IgD-negative memory B cell (primary cell): ENCODE measurements at regions not wholly inside any gene's neighbourhood (a gene's known extent, or its start where the extent isn't known, plus 50 kb on each side); places are given as distances from the start of the nearest gene placed in this dataset.
A peak's percentile ranks its signal among the peaks of the same experiment; 100 is the strongest.

Experiments used
- H3K27ac Mint-ChIP-seq, 3 donors: one replicate each; pipeline ENCODE4 v1.8.0; 2020 to 2022; ENCODE audit warnings: mild to moderate bottlenecking in 3 of 3, mixed read lengths in 3 of 3, moderate library complexity in 1 of 3
- H3K27me3 Mint-ChIP-seq: one replicate; pipeline ENCODE4 v1.8.0; 2021; ENCODE audit warnings: mixed read lengths
- H3K36me3 Mint-ChIP-seq: one replicate; pipeline ENCODE4 v1.8.0; 2020; ENCODE audit warnings: mild to moderate bottlenecking, mixed read lengths
- H3K4me1 Mint-ChIP-seq, 3 donors: one replicate each; pipeline ENCODE4 v1.8.0; 2020 to 2022; ENCODE audit warnings: mixed read lengths in 3 of 3, mild to moderate bottlenecking in 1 of 3
- H3K4me3 Mint-ChIP-seq, 4 donors: one replicate each; pipeline ENCODE4 v1.8.0; 2020 to 2022; ENCODE audit warnings: mild to moderate bottlenecking in 4 of 4, mixed read lengths in 4 of 4, moderate library complexity in 3 of 4
- H3K9me3 Mint-ChIP-seq, 3 donors: one replicate each; pipeline ENCODE4 v1.8.0; 2020 to 2021; ENCODE audit warnings: mixed read lengths in 3 of 3, mild to moderate bottlenecking in 1 of 3

- Mint-ChIP-seq H3K4me3 (no peak overlapping the region), H3K27ac (no peak overlapping the region), H3K27me3 (no peaks in the 10 kb centered on the region), H3K9me3 (peaks cover 4 to 5% (median 4%) of the 10 kb centered on the region in 3 donors), H3K4me1 (peaks cover 0 to 2% (median 0%) of the 10 kb centered on the region in 3 donors), H3K36me3 (no peaks in the 10 kb centered on the region)
Measured at GRCh38 chr2:76381624-76382023, 670.9 kb upstream of the GCFC2 start.

GRCh38 chr2:76378140-76378539, 667.4 kb upstream of the GCFC2 start:
- no peak overlapping the region for H3K27ac Mint-ChIP-seq
- peaks cover 0 to 2% (median 0%) of the 10 kb centered on the region in 3 donors for H3K4me1 Mint-ChIP-seq
- no peaks in the 10 kb centered on the region for H3K27me3 Mint-ChIP-seq
- H3K36me3 Mint-ChIP-seq: no peaks in the 10 kb centered on the region
- H3K9me3 Mint-ChIP-seq: peaks cover 0 to 2% (median 1%) of the 10 kb centered on the region in 3 donors
- no peak overlapping the region for H3K4me3 Mint-ChIP-seq

GRCh38 chr2:76341439-76341838, 630.7 kb upstream of the GCFC2 start:
- H3K27me3 Mint-ChIP-seq: no peaks in the 10 kb centered on the region
- no peaks in the 10 kb centered on the region for H3K4me1 Mint-ChIP-seq
- H3K4me3 Mint-ChIP-seq: no peak overlapping the region
- H3K9me3 Mint-ChIP-seq: peaks cover 2 to 7% (median 7%) of the 10 kb centered on the region in 3 donors
- H3K36me3 Mint-ChIP-seq: no peaks in the 10 kb centered on the region
- H3K27ac Mint-ChIP-seq: no peak overlapping the region

GRCh38 chr2:76332871-76333270, 622.2 kb upstream of the GCFC2 start:
- Mint-ChIP-seq H3K27me3 (no peaks in the 10 kb centered on the region), H3K4me3 (no peak overlapping the region), H3K4me1 (peaks cover 0 to 1% (median 0%) of the 10 kb centered on the region in 3 donors), H3K27ac (no peak overlapping the region), H3K36me3 (peaks cover 1% of the 10 kb centered on the region), H3K9me3 (peaks cover 3 to 25% (median 13%) of the 10 kb centered on the region in 3 donors)

GRCh38 chr2:76330865-76331264, 620.1 kb upstream of the GCFC2 start:
- Mint-ChIP-seq H3K27me3 (no peaks in the 10 kb centered on the region), H3K27ac (peak overlapping the region in 1 of 3 donors; percentile 2), H3K4me1 (peaks cover 0 to 1% (median 0%) of the 10 kb centered on the region in 3 donors), H3K9me3 (peaks cover 3 to 24% (median 13%) of the 10 kb centered on the region in 3 donors), H3K36me3 (peaks cover 1% of the 10 kb centered on the region), H3K4me3 (no peak overlapping the region)

GRCh38 chr2:76326636-76327035, 615.9 kb upstream of the GCFC2 start:
- Mint-ChIP-seq H3K36me3 (peaks cover 1% of the 10 kb centered on the region), H3K4me3 (no peak overlapping the region)

GRCh38 chr2:76323381-76323780, 612.7 kb upstream of the GCFC2 start:
- Mint-ChIP-seq H3K27me3 (no peaks in the 10 kb centered on the region), H3K9me3 (peaks cover 0 to 11% (median 4%) of the 10 kb centered on the region in 3 donors), H3K4me1 (no peaks in the 10 kb centered on the region), H3K4me3 (no peak overlapping the region), H3K36me3 (no peaks in the 10 kb centered on the region), H3K27ac (no peak overlapping the region)

More at GRCh38 chr2:76326636-76327035, 615.9 kb upstream of the GCFC2 start:
- H3K27me3 Mint-ChIP-seq: no peaks in the 10 kb centered on the region
- no peak overlapping the region for H3K27ac Mint-ChIP-seq
- H3K4me1 Mint-ChIP-seq: no peaks in the 10 kb centered on the region
- peaks cover 3 to 18% (median 10%) of the 10 kb centered on the region in 3 donors for H3K9me3 Mint-ChIP-seq

- Mint-ChIP-seq H3K27ac (no peak overlapping the region), H3K36me3 (no peaks in the 10 kb centered on the region), H3K27me3 (no peaks in the 10 kb centered on the region), H3K4me3 (no peak overlapping the region), H3K9me3 (peaks cover 0 to 11% (median 6%) of the 10 kb centered on the region in 3 donors), H3K4me1 (no peaks in the 10 kb centered on the region)
Measured at GRCh38 chr2:76320716-76321115, 610.0 kb upstream of the GCFC2 start.

- Mint-ChIP-seq H3K4me3 (no peak overlapping the region), H3K4me1 (no peaks in the 10 kb centered on the region), H3K27ac (no peak overlapping the region), H3K36me3 (no peaks in the 10 kb centered on the region), H3K27me3 (no peaks in the 10 kb centered on the region), H3K9me3 (peaks cover 0 to 14% (median 8%) of the 10 kb centered on the region in 3 donors)
Measured at GRCh38 chr2:76318848-76319360, 608.2 kb upstream of the GCFC2 start.

- Mint-ChIP-seq H3K36me3 (no peaks in the 10 kb centered on the region), H3K9me3 (peaks cover 0 to 6% (median 4%) of the 10 kb centered on the region in 3 donors), H3K4me1 (no peaks in the 10 kb centered on the region), H3K4me3 (no peak overlapping the region), H3K27me3 (no peaks in the 10 kb centered on the region), H3K27ac (no peak overlapping the region)
Measured at GRCh38 chr2:76316691-76317090, 606.0 kb upstream of the GCFC2 start.

- Mint-ChIP-seq H3K9me3 (peaks cover 4 to 11% (median 8%) of the 10 kb centered on the region in 3 donors), H3K4me1 (peaks cover 0 to 2% (median 0%) of the 10 kb centered on the region in 3 donors), H3K4me3 (no peak overlapping the region), H3K27me3 (no peaks in the 10 kb centered on the region), H3K27ac (no peak overlapping the region), H3K36me3 (no peaks in the 10 kb centered on the region)
Measured at GRCh38 chr2:76314271-76315020, 603.7 kb upstream of the GCFC2 start.

- Mint-ChIP-seq H3K4me1 (peaks cover 0 to 2% (median 0%) of the 10 kb centered on the region in 3 donors), H3K27me3 (no peaks in the 10 kb centered on the region), H3K9me3 (peaks cover 4 to 11% (median 8%) of the 10 kb centered on the region in 3 donors), H3K36me3 (no peaks in the 10 kb centered on the region), H3K27ac (no peak overlapping the region), H3K4me3 (no peak overlapping the region)
Measured at GRCh38 chr2:76312236-76312635, 601.5 kb upstream of the GCFC2 start.

- H3K9me3 Mint-ChIP-seq: peaks cover 4 to 11% (median 6%) of the 10 kb centered on the region in 3 donors
- no peak overlapping the region for H3K27ac Mint-ChIP-seq
- no peak overlapping the region for H3K4me3 Mint-ChIP-seq
- no peaks in the 10 kb centered on the region for H3K27me3 Mint-ChIP-seq
- H3K4me1 Mint-ChIP-seq: peaks cover 0 to 2% (median 0%) of the 10 kb centered on the region in 3 donors
- no peaks in the 10 kb centered on the region for H3K36me3 Mint-ChIP-seq
Measured at GRCh38 chr2:76311728-76312127, 601.0 kb upstream of the GCFC2 start.

- Mint-ChIP-seq H3K36me3 (no peaks in the 10 kb centered on the region), H3K27ac (no peak overlapping the region), H3K9me3 (peaks cover 4 to 11% (median 6%) of the 10 kb centered on the region in 3 donors), H3K27me3 (no peaks in the 10 kb centered on the region), H3K4me3 (no peak overlapping the region), H3K4me1 (peaks cover 0 to 2% (median 0%) of the 10 kb centered on the region in 3 donors)
Measured at GRCh38 chr2:76310894-76311633, 600.3 kb upstream of the GCFC2 start.

GRCh38 chr2:76307495-76307894, 596.8 kb upstream of the GCFC2 start:
- Mint-ChIP-seq H3K27ac (no peak overlapping the region), H3K27me3 (no peaks in the 10 kb centered on the region), H3K36me3 (no peaks in the 10 kb centered on the region), H3K4me3 (no peak overlapping the region), H3K9me3 (peaks cover 6 to 13% (median 10%) of the 10 kb centered on the region in 3 donors), H3K4me1 (peaks cover 0 to 2% (median 0%) of the 10 kb centered on the region in 3 donors)
